ENCODE measurements at regions not wholly inside any gene's neighbourhood (a gene's known extent, or its start where the extent isn't known, plus 50 kb on each side); places are given as distances from the start of the nearest gene placed in this dataset.

GRCh38 chr6:71368284-71368683 lies 79.7 kb downstream of the OGFRL1 start:
- Histone ChIP-seq H3K9ac (ENCODE audit: extremely low read depth, low read length, poor library complexity, severe bottlenecking) (no peak overlapping the region), H3K4me1 (ENCODE audit: control insufficient read depth, insufficient read depth, low read length) (no peaks in the 10 kb centered on the region), H3K27me3 (ENCODE audit: control insufficient read depth, insufficient read depth, low read length, poor library complexity, severe bottlenecking) (no peaks in the 10 kb centered on the region), H3K4me3 (ENCODE audit: low read length) (no peak overlapping the region), H3K36me3 (ENCODE audit: control insufficient read depth, insufficient read depth, low read length) (no peaks in the 10 kb centered on the region), H3K9me3 (ENCODE audit: control insufficient read depth, low read length) (no peaks in the 10 kb centered on the region), H3K27ac (ENCODE audit: low read depth, low read length) (no peak overlapping the region)
- H3K4me1 Mint-ChIP-seq = peaks cover 7% of the 10 kb centered on the region
- H3K27me3 Mint-ChIP-seq (ENCODE audit: insufficient read depth) = no peaks in the 10 kb centered on the region
- H3K36me3 Mint-ChIP-seq (ENCODE audit: low read depth) = no peaks in the 10 kb centered on the region
- H3K27ac Mint-ChIP-seq = no peak overlapping the region
- DNase-seq = no peak
- no peaks in the 10 kb centered on the region for H3K9me3 Mint-ChIP-seq
- TF ChIP-seq CTCF (conservative IDR thresholded peaks at IDR 0.05) = no peak
- no peak overlapping the region for H3K4me3 Mint-ChIP-seq
- WGBS, 2 experiments (ENCODE audit: insufficient coverage in 1 of 2, insufficient read length in 1 of 2) = 80 to 93% methylated on average over 1 to 2 of the region's 2 CpGs

DNA sequence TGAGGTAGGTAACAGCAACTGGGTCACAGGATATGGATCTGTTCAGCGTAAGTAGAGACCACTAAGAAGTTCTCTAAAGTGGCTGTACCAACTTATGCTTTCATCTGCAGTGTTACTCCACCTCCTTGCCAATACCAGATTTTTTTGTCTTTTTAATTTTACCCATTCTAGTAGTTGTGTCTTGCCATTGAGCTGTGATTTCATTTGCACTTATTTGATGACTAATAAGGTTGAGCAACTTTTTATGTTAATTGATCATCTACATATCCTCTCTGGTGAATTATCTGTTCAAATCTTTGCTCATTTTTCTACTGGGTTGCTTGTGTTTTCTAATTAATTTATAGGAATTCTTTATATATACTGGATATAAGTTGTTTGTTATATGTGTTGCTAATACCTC lies 82.9 kb downstream of the OGFRL1 start:
- Mint-ChIP-seq H3K4me3 (no peak overlapping the region), H3K27me3 (ENCODE audit: insufficient read depth) (no peaks in the 10 kb centered on the region), H3K4me1 (peaks cover 7% of the 10 kb centered on the region), H3K27ac (no peak overlapping the region), H3K36me3 (ENCODE audit: low read depth) (no peaks in the 10 kb centered on the region), H3K9me3 (peaks cover 2% of the 10 kb centered on the region)
- Histone ChIP-seq H3K27me3 (ENCODE audit: control insufficient read depth, insufficient read depth, low read length, poor library complexity, severe bottlenecking) (no peaks in the 10 kb centered on the region), H3K4me3 (ENCODE audit: low read length) (no peak overlapping the region), H3K9ac (ENCODE audit: extremely low read depth, low read length, poor library complexity, severe bottlenecking) (no peak overlapping the region), H3K36me3 (ENCODE audit: control insufficient read depth, insufficient read depth, low read length) (no peaks in the 10 kb centered on the region), H3K9me3 (ENCODE audit: control insufficient read depth, low read length) (no peaks in the 10 kb centered on the region), H3K27ac (ENCODE audit: low read depth, low read length) (no peak overlapping the region), H3K4me1 (ENCODE audit: control insufficient read depth, insufficient read depth, low read length) (no peaks in the 10 kb centered on the region)
- 86 to 87% methylated on average over 1 of the region's 1 CpG for WGBS, 2 experiments (ENCODE audit: insufficient coverage in 1 of 2, insufficient read length in 1 of 2)
- DNase-seq = no peak
- TF ChIP-seq CTCF (conservative IDR thresholded peaks at IDR 0.05) = no peak

GRCh38 chr6:71373943-71374342 lies 85.3 kb downstream of the OGFRL1 start:
- no peak overlapping the region for H3K27ac Mint-ChIP-seq
- H3K9me3 Mint-ChIP-seq = peaks cover 2% of the 10 kb centered on the region
- H3K4me1 Mint-ChIP-seq = no peaks in the 10 kb centered on the region
- no peak overlapping the region for H3K4me3 ChIP-seq (ENCODE audit: low read length)
- no peak overlapping the region for H3K27ac ChIP-seq (ENCODE audit: low read depth, low read length)
- no peaks in the 10 kb centered on the region for H3K4me1 ChIP-seq (ENCODE audit: control insufficient read depth, insufficient read depth, low read length)
- TF ChIP-seq CTCF (conservative IDR thresholded peaks at IDR 0.05) = no peak
- WGBS, 2 experiments (ENCODE audit: insufficient coverage in 1 of 2, insufficient read length in 1 of 2) = 93% methylated on average over 1 of the region's 1 CpG; no CpG with 5 or more reads in 1 of the 2 experiments
- H3K9me3 ChIP-seq (ENCODE audit: control insufficient read depth, low read length) = no peaks in the 10 kb centered on the region
- H3K9ac ChIP-seq (ENCODE audit: extremely low read depth, low read length, poor library complexity, severe bottlenecking) = no peak overlapping the region
- H3K27me3 Mint-ChIP-seq (ENCODE audit: insufficient read depth) = no peaks in the 10 kb centered on the region
- no peak for DNase-seq
- H3K36me3 ChIP-seq (ENCODE audit: control insufficient read depth, insufficient read depth, low read length) = no peaks in the 10 kb centered on the region
- no peak overlapping the region for H3K4me3 Mint-ChIP-seq
- no peaks in the 10 kb centered on the region for H3K36me3 Mint-ChIP-seq (ENCODE audit: low read depth)
- H3K27me3 ChIP-seq (ENCODE audit: control insufficient read depth, insufficient read depth, low read length, poor library complexity, severe bottlenecking) = no peaks in the 10 kb centered on the region
